GM11168 (cell line): ENCODE measurements at regions not wholly inside any gene's neighbourhood (a gene's known extent, or its start where the extent isn't known, plus 50 kb on each side); places are given as distances from the start of the nearest gene placed in this dataset.
"Not testable (repeated sequence)": the region's sequence is repeated elsewhere in the genome, so short reads cannot be mapped to it uniquely, and the experiment has no call there.

Experiments
- in situ Hi-C: fragments of 300-500 bp; cut with MboI; formaldehyde crosslinking; loops from one replicate; pipeline ENCODE4 v1.12.0; 2022; ENCODE audit warnings: low sequenced_read_pairs; ENCODE audit not compliant: unreplicated experiment

DNA sequence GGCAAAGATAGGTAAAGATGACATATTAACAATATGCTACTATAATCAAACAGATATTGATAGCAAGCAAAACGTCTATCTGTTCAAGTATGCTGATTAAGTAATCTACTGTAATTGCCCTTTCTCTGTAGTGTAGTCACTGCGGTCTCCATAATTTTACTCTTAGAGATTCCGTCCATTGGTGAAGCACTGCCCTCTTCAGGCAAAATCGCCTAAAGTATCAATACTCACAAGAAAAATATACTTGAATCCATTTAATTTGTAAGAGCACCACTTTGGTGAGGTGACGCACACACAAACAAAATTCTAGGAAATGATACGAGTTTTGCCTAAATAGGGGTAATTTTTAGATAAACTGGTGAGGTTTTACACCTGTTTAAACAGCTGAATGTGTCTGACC is 434.6 kb upstream of the CHRM3 start:
- in situ Hi-C loops = no loop called here

DNA sequence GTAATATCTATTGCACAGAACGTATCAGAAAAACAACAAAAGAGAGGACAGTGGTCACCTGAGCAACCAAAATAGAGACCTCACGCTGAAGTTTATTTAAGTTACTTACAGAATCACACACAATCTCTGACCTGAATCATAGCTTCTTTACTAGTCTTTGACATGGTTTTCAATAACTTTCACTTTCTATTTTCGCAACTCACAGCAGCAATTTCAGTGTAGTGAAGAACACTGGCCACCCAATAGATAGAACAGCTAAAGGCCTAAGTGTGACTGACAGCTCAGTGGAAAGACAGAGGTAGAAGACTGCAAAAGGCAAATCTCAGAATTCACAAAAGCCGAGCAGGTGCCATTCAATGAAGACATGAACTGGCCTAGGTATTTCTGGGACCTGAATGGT is 435.6 kb upstream of the CHRM3 start:
- in situ Hi-C loops = no loop called here

DNA sequence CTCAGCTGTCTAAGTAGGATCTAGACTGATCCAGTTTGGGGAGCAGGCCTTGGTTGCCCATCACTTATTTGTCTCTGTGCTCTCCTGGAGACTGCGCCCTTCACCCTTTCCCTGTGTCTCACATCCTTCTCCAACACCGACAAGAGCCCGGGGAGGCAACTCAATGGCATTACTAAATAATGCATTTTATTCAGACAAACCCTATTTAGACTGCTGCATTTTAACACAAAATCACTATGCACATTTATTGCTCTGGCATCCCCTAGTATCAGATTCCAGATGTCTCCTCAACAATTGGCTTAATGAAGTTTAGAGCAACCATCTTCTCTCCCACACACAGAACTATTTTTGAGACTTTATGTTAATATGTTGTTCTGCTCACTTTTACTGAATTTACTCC is 436.4 kb upstream of the CHRM3 start:
- in situ Hi-C loops = no loop called here

DNA sequence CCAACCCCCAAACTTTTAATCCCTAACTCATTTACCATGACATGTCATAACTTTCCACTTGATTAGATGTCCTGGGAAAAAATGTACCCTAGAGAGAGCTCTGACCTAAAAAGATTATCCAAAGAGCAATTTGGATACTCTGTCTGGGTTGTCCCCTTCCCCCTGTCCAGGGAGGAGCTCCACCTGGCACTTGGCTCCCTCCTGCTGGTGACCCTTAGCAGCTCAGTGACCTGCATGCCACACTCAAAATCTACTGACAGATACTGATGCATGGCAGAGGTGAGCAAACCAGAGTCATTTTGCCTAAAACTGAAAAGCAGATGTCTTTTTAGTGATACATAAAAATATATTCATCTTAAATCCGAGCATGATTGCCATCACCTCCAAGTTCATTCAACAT is 442.3 kb upstream of the CHRM3 start:
- in situ Hi-C loops = no loop called here

DNA sequence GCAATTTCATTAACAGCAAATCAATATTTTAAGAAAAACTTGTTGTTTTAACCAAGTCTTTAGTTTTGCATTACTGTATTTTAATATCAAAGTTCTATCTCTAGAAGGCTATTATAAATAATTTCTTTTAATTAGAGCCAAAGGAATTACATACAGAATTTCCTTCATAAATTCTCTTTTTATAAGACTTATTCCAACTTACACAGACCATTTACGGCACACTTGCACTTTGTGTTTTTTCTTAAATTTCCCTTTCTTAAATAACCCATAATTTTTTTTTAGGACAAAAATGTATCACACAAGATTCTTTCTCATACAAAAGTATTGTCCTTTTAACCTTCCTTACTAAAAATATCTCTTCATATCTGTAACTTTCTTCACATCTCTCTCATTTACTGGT is 458.5 kb upstream of the CHRM3 start:
- in situ Hi-C loops = no loop called here

DNA sequence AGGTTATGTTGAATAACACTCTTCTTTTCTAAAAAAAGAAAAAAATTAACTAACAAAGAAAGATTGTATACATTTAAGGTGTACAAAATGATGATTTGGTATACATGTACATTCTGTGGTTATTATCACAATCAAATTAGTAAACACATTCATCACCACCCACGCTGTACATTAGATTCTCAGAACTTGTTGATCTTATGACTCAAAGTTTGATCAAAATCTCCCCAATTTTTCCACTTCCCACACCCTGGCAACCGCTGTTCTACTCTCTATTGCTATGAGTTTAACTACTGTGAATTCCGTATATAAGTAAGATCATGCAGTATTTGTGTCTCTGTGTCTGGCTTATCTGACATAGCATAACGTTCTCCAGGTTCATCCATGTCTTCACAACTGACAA is 469.5 kb upstream of the CHRM3 start:
- in situ Hi-C loops = no loop called here

DNA sequence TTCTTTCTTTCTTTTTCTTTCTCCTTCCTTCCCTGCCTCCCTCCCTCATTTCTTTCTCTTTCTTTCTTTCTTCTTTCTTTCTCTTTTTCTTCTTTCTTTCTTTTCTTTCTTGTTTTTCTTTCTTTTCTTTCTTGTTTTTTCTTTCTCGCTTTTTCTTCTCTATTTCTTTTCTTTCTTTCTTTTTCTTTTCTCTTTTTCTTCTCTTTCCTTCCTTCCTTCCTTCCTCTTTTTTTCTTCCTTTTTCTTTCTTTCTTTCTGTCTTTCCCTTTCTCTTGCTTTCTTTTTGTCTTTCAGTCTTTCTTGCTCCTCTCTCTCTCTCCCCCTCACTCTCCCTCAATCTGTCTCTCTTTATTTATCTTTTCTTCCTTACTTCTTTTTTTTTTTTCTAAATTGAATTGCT is 472.0 kb upstream of the CHRM3 start:
- in situ Hi-C loops = no loop called here

DNA sequence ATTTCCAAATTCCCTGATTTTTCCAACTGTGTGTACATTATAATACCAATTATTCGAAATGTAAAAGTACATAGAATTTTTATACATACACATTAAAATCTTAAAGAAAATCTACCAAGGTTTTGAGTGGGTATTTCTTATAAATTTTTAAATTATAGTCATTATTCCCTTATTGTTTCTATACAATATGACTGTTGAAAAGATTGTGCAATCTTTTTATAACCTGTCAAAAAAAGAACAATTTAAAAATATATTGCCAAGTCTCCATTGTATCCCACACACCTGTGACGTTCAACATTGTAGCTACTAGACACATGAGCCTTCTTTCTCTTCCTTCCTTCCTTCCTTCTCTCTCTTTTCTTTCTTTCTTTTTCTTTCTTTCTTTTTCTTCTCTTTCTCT is 473.2 kb upstream of the CHRM3 start:
- in situ Hi-C loops = no loop called here

DNA sequence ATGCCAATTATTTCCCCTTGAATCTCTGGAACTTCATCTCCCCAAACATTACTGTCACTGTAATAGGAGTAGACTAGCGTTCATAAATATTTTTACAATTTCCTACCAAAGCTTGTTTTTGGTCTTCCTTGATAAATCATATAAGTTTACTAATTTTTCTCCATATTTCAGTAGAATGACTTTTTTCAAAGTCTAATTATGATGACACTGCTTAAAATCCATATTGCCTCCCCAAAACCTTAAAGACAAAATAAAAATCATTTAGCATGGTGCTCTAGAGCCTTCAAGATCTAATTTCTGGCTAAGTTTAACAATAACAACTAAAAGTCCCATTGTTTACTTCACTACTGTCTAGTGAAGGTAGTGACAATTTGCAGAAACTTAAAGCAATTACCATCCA is 474.2 kb upstream of the CHRM3 start:
- in situ Hi-C loops = no loop called here

DNA sequence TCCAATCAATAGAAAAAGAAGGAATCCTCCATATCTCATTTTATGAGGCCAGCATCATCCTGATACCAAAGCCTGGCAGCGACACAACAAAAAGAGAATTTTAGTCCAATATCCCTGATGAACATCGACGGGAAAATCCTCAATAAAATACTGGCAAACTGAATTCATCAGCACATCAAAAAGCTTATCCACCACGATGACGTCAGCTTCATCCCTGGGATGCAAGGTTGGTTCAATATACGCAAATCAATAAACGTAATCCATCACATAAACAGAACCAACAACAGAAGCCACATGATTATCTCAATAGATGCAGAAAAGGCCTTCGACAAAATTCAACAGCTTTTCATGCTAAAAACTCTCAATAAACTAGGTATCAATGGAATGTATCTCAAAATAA is 483.6 kb upstream of the CHRM3 start:
- in situ Hi-C loops = not testable (repeated sequence)

DNA sequence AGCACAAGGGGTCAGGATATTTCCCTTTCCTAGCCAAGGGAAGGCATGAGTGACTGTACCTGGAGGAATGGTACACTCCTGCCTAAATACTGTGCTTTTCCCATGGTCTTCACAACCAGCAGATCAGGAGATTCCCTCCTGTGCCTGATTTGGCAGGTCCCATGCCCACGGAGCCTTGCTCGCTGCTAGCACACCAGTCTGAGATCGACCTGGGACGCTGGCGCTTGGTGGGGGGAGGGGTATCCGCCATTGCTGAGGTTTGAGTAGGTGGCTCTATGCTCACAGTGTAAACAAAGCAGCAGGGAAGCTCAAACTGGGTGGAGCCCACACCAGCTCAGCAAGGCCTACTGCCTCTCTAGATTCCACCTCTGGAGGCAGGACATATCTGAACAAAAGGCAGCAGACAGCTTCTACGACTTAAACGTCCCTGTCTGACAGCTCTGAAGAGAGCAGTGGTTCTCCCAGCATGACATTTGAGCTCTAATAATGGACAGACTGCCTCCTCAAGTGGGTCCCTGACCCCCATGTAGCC is 486.0 kb upstream of the CHRM3 start:
- in situ Hi-C loops = no loop called here

DNA sequence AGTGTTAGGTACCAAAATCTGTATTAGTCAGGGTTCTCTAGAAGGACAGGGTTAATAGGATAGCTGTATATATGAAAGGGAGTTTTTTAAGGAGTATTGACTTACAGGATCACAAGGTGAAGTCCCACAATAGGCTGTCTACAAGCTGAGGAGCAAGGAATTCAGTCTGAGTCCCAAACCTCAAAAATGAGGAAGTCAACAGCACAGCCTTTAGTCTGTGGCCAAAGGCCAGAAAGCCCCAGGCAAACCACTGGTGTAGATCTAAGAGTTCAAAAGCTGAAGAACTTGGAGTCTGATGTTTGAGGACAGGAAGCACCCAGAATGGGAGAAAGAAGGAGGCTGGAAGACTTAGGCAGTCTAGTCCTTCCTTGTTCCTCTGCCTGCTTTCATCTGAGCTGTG is 487.5 kb upstream of the CHRM3 start:
- in situ Hi-C loops = no loop called here

DNA sequence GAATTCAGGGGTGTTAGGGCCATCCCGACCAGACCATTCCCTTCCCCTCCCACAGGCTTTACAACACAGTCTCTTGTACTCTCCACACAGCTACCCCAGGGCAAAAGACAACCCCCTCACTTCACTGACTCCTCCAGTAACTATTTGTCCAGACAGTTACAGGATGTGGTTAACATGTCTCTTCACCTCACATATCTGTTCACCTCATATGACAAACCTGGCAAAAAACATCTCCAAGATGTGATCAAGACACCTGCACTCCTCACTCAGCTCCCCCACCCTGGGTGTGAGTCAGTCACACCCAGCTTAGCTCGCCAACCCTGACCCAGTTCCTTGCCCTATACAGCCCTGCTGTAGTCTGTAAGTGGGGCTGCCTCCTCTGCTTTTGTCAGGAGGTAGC is 490.5 kb upstream of the CHRM3 start:
- in situ Hi-C loops = no loop called here

DNA sequence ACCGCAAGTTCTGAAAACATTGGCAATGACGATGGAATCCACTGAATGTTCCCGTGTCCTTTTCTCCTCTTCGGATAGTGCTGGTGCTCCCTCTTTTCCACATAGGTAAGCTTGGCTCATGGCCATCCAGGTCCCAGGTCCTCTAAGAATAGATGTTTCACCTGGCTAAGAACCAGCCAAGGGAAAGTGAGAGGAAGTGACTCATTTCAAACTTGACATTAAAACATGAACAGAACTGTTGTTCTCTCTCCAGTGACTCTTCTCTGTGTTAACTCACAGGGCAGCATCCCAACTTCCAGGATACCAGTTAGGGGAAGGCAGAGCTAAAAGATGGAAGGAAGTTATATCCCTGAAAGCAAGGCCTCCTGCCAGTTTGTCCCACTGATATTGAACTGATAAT is 493.8 kb upstream of the CHRM3 start:
- in situ Hi-C loops = no loop called here

DNA sequence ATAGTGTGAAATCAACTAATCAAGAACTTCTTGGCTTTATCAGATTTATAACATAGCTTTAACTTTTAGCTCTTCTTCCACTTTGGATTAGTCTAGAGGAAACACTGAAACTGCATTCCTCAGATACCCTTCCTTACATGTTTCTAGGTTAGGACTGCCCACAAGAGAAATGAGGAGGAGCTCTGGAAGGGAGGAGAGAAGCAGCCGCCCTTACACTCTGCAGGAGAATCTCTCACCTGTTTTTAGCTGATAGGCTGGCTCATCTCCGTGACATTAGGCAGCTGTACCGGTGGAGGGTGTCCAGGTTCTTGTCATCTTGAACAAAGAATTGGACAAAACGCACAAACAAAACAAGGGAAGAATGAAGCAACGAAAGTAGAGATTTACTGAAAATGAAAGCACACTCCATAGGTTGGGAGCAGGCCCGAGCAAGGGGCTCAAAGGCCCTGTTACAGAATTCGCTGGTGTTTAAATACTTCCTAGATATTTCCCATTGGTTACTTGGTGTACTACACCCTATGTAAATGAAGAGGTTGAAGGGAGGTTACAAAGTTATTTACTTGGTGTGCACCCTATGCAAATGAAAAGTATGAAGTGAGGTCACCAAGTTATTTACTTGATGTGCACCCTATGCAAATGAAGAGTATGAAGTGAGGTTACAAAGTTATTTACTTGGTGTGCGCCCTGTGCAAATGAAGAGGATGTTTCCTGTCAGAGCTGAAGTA is 524.9 kb upstream of the CHRM3 start:
- in situ Hi-C loops = no loop called here

DNA sequence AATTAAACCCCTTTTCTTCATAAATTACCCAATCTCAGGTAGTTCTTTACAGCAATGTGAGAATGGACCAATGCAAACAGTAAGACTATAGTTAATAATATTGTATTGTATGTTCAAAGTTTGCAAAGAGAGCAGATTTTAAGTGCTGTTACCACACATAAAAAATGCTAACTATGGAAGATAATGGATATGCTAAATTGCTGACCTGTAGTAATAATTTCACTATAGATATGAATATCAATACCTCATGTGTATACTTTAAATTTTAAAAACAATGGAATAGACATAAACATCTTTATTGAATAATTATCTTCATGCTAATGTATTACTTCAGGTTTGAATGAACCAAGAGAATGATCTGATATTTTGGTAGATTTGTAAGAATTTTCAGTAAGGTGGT is 552.4 kb upstream of the CHRM3 start:
- in situ Hi-C loops = no loop called here

DNA sequence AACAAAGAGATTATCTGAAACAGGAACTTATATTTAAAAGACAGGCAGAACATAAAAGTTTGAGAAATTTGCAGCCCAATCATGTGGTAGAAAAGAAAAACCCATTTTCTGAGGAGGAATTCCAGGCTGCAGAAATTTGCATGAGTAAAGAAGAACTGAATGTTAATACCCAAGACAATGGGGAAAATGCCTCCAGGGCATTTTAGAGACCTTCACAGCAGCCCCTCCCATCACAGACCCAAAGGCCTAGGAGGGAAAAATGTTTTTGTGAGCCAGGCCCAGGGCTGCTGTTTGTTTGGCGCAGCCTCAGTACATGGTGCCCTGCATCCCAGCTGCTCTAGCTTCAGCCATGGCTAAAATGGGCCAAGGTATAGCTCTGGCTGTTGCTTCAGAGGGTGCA is 554.3 kb upstream of the CHRM3 start:
- in situ Hi-C loops = no loop called here

DNA sequence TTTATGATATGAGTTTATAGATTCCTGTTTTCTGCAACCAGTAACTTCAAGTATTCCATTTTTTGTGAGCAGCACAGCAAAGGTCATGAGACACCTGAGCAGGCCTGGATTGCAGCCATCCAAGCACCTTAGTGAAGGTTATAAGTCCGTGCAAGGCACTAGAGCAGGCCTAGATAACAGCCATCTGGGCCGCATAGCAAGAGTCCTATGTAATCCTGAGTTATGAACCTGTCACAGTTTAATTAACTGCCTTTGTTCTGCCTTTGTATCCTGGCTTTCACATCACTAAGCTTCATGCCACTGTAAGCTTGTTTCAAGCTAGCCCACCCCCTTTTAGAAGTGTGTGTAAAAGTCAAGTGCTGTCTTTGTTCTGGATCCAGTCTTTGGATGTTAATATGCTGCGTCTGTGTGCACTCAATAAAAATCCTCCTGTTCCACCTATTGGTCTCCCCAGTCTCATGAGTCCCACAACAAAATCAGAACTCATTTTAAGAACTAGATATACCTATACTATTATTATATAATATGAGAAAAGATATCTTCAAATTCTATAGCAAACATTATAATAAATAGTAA is 556.2 kb upstream of the CHRM3 start:
- in situ Hi-C loops = no loop called here

DNA sequence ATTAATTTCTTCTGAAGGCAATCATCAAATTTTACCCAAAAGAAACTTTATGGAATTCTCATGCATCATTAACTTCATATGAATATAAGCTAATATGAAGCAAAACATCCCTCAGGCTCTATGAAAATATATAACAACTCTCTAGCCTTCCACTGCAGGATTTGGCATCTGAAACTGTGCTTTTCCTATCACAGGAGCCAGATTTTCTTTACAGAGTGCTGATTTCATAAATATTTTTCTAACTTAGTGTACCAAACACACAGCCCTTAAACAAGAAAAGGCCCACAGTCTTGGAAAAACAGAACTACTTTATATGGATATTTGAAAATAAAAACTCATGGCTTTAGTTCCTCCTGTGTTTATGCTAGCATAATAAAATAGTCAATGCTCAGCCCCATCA is 559.5 kb upstream of the CHRM3 start:
- in situ Hi-C loops = no loop called here

DNA sequence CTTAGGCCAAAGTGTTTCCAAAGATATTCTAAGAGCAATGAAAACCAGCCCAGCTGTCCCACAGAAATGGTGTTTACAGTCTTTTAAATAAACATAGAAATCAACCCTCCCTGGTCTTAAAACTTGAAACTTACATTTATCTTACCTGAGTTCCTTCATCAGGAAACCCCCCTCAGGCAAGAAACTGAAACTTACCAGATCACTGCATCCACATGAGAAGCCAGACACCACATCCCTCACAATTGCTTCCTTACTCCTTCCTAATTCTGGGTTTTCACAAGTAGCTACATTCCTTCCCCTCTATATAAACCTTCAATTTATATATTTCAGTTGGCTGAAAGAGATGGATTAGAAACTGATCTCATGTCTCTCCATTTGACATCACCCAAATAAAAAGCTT is 563.0 kb upstream of the CHRM3 start:
- in situ Hi-C loops = no loop called here

DNA sequence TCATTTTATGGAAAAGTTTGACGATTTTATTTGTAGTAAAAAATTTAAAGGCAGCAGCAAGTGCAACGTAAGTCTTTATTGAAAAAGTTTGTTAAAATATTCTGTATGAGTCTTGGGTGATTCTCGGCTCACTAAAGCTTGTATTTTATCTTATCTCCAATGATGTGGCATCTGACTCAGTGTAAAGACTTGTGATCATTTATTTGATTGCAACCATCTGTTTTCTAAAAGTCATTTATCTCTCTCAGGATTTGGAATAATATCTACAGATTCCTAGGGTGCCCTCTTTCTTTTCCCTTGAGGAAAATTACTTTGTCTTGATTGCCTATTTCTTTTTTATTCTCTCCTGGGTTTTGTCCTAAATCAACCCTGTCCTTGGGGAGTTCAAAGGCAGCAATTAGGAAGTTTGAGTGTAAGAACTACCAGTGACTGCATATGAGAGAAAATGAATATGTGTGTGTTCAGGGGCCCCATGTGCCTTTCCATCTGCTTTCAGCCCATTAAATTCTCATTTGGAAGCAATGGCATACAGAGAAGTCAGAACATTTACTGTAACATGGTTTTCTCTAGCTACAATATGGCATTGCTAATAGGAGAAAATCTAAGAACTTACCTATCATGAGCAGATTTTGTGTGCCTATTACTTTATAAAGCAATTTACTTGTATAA is 575.0 kb upstream of the CHRM3 start:
- in situ Hi-C loops = no loop called here

DNA sequence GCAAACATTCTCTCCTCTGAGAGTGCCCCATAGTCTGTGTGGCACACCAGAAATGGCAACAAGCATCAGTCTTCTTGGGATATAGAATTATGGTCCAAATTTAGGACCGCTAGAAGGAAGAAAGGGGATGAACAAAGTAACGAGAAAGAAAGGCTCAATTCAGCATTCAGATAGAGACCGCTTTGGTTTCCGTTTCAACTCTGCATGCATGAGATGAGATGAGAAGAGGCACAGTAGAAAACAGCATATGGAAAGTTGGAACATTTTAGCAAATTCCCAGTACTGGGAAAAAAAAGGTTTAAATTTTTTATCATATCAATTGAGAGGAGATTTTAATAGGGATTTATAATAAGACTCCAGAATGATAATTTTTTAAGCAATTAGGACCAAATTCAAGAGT is 595.5 kb upstream of the CHRM3 start:
- in situ Hi-C loops = no loop called here
